Endothelial cell of umbilical vein (primary cell): ENCODE measurements at regions not wholly inside any gene's neighbourhood (a gene's known extent, or its start where the extent isn't known, plus 50 kb on each side); places are given as distances from the start of the nearest gene placed in this dataset.

Experiments used
- BruUV-seq: library from RNA; stranded (reverse); fragments of 400-500 nt; replicated peaks from 2 replicates; lab custom pipeline; 2021; lab: Mats Ljungman, UMichigan
- CTCF ChIA-PET: fragments of 300-600, 350-600 bp; sonication (Branson Sonifier 250); formaldehyde crosslinking; loops from one replicate; lab custom pipeline; 2021; ENCODE audit warnings: antibody characterized with exemption, inconsistent platforms; lab: Charles Lee
- POLR2A ChIA-PET: fragments of 300-600, 350-600 bp; sonication (Branson Sonifier 250); formaldehyde crosslinking; loops from one replicate; lab custom pipeline; 2021; ENCODE audit warnings: antibody characterized with exemption, inconsistent platforms; lab: Charles Lee
- DNase-seq: peaks from one replicate; pipeline ENCODE4 v3.0.0-alpha.2; 2011; ENCODE audit warnings: low read depth, low spot score
- FAIRE-seq: peaks from 2 replicates; lab custom pipeline; 2011; peaks lifted over from hg19 to GRCh38; lab: Jason Lieb, UNC
- H2AFZ ChIP-seq: 2 replicates; pipeline ENCODE4 v1.6.0; 2012; ENCODE audit warnings: low read depth, low read length, control low read depth, inconsistent platforms
- H3K27ac ChIP-seq: 2 replicates; pipeline ENCODE4 v1.5.1; 2011; ENCODE audit warnings: low read depth, mild to moderate bottlenecking, control low read depth, low read length, moderate library complexity; ENCODE audit not compliant: insufficient read depth
- H3K27me3 ChIP-seq, 2 experiments: 2 replicates each; pipeline versions ENCODE4 v1.6.0 to v1.6.1; 2011; ENCODE audit warnings: low read length in 2 of 2, mixed read lengths in 1 of 2; ENCODE audit not compliant: control insufficient read depth in 2 of 2, insufficient read depth in 2 of 2
- H3K36me3 ChIP-seq, 2 experiments: 2 replicates in 1 of 2; 3 replicates in 1 of 2; pipeline ENCODE4 v1.5.1; 2011; ENCODE audit warnings: low read length in 2 of 2, mild to moderate bottlenecking in 1 of 2, moderate library complexity in 1 of 2; ENCODE audit not compliant: control insufficient read depth in 2 of 2, insufficient read depth in 2 of 2; ENCODE audit errors: extremely low read depth in 1 of 2
- H3K4me1 ChIP-seq: 3 replicates; pipeline ENCODE4 v1.5.1; 2011; ENCODE audit warnings: mild to moderate bottlenecking, low read length; ENCODE audit not compliant: control insufficient read depth, insufficient read depth; ENCODE audit errors: extremely low read depth
- H3K4me2 ChIP-seq: 2 replicates; pipeline ENCODE4 v1.6.1; 2011; ENCODE audit warnings: low read length, control low read depth, mixed read lengths; ENCODE audit not compliant: insufficient read depth
- H3K4me3 ChIP-seq, 3 experiments: fragments of 200-600 bp in 1 of 3; sonication (generic), shearing (Covaris generic) in 1 of 3; replicated peaks in 1 of 3; 2 replicates each; pipeline ENCODE4 v1.5.1; 2011 to 2016; ENCODE audit warnings: control low read depth in 3 of 3, low read length in 3 of 3, mild to moderate bottlenecking in 2 of 3, inconsistent platforms in 1 of 3, low read depth in 1 of 3, moderate library complexity in 1 of 3; ENCODE audit not compliant: insufficient read depth in 1 of 3
- H3K79me2 ChIP-seq: 2 replicates; pipeline ENCODE4 v1.6.0; 2012; ENCODE audit warnings: low read length, inconsistent platforms; ENCODE audit not compliant: control insufficient read depth, insufficient read depth
- H3K9ac ChIP-seq: replicated peaks from 2 replicates; pipeline ENCODE3; 2011; ENCODE audit warnings: low read length, control low read depth; ENCODE audit not compliant: insufficient read depth; ENCODE audit errors: extremely low read depth
- H3K9me1 ChIP-seq: replicated peaks from 3 replicates; pipeline ENCODE4 v1.6.0; 2011; ENCODE audit warnings: mild to moderate bottlenecking, low read length; ENCODE audit not compliant: control insufficient read depth, insufficient read depth; ENCODE audit errors: extremely low read depth
- H3K9me3 ChIP-seq: replicated peaks from 2 replicates; pipeline ENCODE4 v1.5.1; 2012; ENCODE audit warnings: low read length, inconsistent platforms; ENCODE audit not compliant: control insufficient read depth, insufficient read depth
- H4K20me1 ChIP-seq: replicated peaks from 2 replicates; pipeline ENCODE3; 2011; ENCODE audit warnings: mild to moderate bottlenecking, low read length; ENCODE audit not compliant: control insufficient read depth, insufficient read depth; ENCODE audit errors: extremely low read depth
- CTCF ChIP-seq, 2 donors: IDR thresholded peaks; 1 replicate in 1 of 2; 2 replicates in 1 of 2; pipeline ENCODE4 v1.5.1; 2011; ENCODE audit warnings: low read length in 2 of 2, mild to moderate bottlenecking in 2 of 2, moderate library complexity in 2 of 2, control low read depth in 1 of 2, inconsistent platforms in 1 of 2, low read depth in 1 of 2; ENCODE audit not compliant: insufficient read depth in 1 of 2; ENCODE audit errors: extremely low read depth in 1 of 2
- EZH2 ChIP-seq: IDR thresholded peaks from 2 replicates; pipeline ENCODE4 v1.6.1; 2012; ENCODE audit warnings: borderline replicate concordance, low read depth, mild to moderate bottlenecking, moderate library complexity, low read length, inconsistent platforms; ENCODE audit not compliant: severe bottlenecking
- FOS ChIP-seq: IDR thresholded peaks from 2 replicates; pipeline ENCODE4 v1.6.1; 2011; ENCODE audit warnings: mild to moderate bottlenecking, low read length, moderate library complexity, borderline replicate concordance; ENCODE audit not compliant: insufficient read depth
- GATA2 ChIP-seq: IDR thresholded peaks from 2 replicates; pipeline ENCODE4 v1.7.0; 2011; ENCODE audit warnings: low read depth, mild to moderate bottlenecking, moderate library complexity, mixed read lengths, low read length; ENCODE audit not compliant: insufficient read length, insufficient read depth
- JUN ChIP-seq: IDR thresholded peaks from 2 replicates; pipeline ENCODE4 v1.6.1; 2011; ENCODE audit warnings: borderline replicate concordance, low read depth; ENCODE audit not compliant: insufficient read length, insufficient read depth
- MAX ChIP-seq: IDR thresholded peaks from 2 replicates; pipeline ENCODE4 v1.6.1; 2011; ENCODE audit not compliant: insufficient read depth, insufficient read length
- MYC ChIP-seq: IDR thresholded peaks from one replicate; pipeline ENCODE4 v1.6.1; 2011; ENCODE audit warnings: mild to moderate bottlenecking, low read depth, low read length
- POLR2A ChIP-seq: IDR thresholded peaks from 2 replicates; pipeline ENCODE4 v1.6.1; 2012; ENCODE audit warnings: low read depth, mild to moderate bottlenecking, control low read depth, low read length
- POLR2AphosphoS5 ChIP-seq: IDR thresholded peaks from 2 replicates; pipeline ENCODE4 v1.6.1; 2012; ENCODE audit warnings: low read depth, mild to moderate bottlenecking, control low read depth, low read length, moderate library complexity; ENCODE audit not compliant: insufficient read depth
- dilution Hi-C: fragments of 300-500 bp; cut with MboI; formaldehyde crosslinking; loops from one replicate; pipeline ENCODE4 v1.15.0; 2019; ENCODE audit warnings: low sequenced_read_pairs; ENCODE audit not compliant: extremely low pct_ligation_motif_present
- intact Hi-C: fragments of 100-400 bp; cut with micrococcal nuclease; formaldehyde crosslinking; loops from one replicate; pipeline ENCODE4 v1.10.0; 2022

GRCh38 chr11:37671321-37671720 is 1073.3 kb upstream of the RAG2 start:
- intact Hi-C loops (no loop called here), dilution Hi-C loops (no loop called here)
- BruUV-seq: no TSS peak
- Histone ChIP-seq H3K4me3 (no peak overlapping the region), H3K79me2 (no peaks in the 10 kb centered on the region), H3K9ac (no peak overlapping the region), H3K9me3 (no peaks in the 10 kb centered on the region), H3K4me1 (no peaks in the 10 kb centered on the region), H3K36me3 (no peaks in the 10 kb centered on the region), H3K4me2 (no peak overlapping the region), H3K27me3 (no peaks in the 10 kb centered on the region), H2AFZ (no peak overlapping the region), H4K20me1 (no peaks in the 10 kb centered on the region), H3K27ac (no peak overlapping the region), H3K9me1 (no peaks in the 10 kb centered on the region)
- ChIA-PET CTCF (no interaction called here), POLR2A (no interaction called here)
- TF ChIP-seq CTCF (IDR thresholded peaks at IDR 0.05; ENCODE audit: extremely low read depth in 1 of 2, insufficient read depth in 1 of 2, low read depth in 1 of 2, low read length in 2 of 2) (no peak), POLR2AphosphoS5 (no peak), POLR2A (no peak), MYC (no peak), EZH2 (no peak), JUN (no peak), MAX (no peak), FOS (no peak), GATA2 (no peak)
- FAIRE-seq (no peak), DNase-seq (no peak)
